ENCODE measurements at regions not wholly inside any gene's neighbourhood (a gene's known extent, or its start where the extent isn't known, plus 50 kb on each side); places are given as distances from the start of the nearest gene placed in this dataset.

GRCh38 chr2:188878716-188879115 lies 95.5 kb upstream of the COL3A1 start (continued):
- no peak for TF ChIP-seq ZSCAN18 (CRISPR knock-in tag; IDR thresholded peaks at IDR 0.05)
- no peak for TF ChIP-seq ZNF671 (CRISPR knock-in tag; IDR thresholded peaks at IDR 0.05)
- no peak for TF ChIP-seq SMAD4 (CRISPR knock-in tag; IDR thresholded peaks at IDR 0.05)
- no peak for TF ChIP-seq ZNF396 (CRISPR knock-in tag; IDR thresholded peaks at IDR 0.05; ENCODE audit: borderline replicate concordance)

- H3K9me3 Mint-ChIP-seq: no peaks in the 10 kb centered on the region
- TF ChIP-seq NR3C1 (CRISPR knock-in tag; conservative IDR thresholded peaks at IDR 0.05; ENCODE audit: low read depth) (no peak), JAZF1 (CRISPR knock-in tag; IDR thresholded peaks at IDR 0.05) (no peak), ATF3 (CRISPR knock-in tag; conservative IDR thresholded peaks at IDR 0.05) (no peak), HMGA2 (CRISPR knock-in tag; IDR thresholded peaks at IDR 0.05) (no peak), ERG (CRISPR knock-in tag; IDR thresholded peaks at IDR 0.05) (no peak), SMAD3 (CRISPR knock-in tag; IDR thresholded peaks at IDR 0.05; ENCODE audit: borderline replicate concordance) (no peak), ESRRA (CRISPR knock-in tag; IDR thresholded peaks at IDR 0.05; ENCODE audit: borderline replicate concordance) (no peak), CTCF (IDR thresholded peaks at IDR 0.05) (no peak), CREM (CRISPR knock-in tag; IDR thresholded peaks at IDR 0.05) (no peak), FOXJ3 (CRISPR knock-in tag; IDR thresholded peaks at IDR 0.05; ENCODE audit: borderline replicate concordance) (no peak)
- H3K27ac Mint-ChIP-seq: no peak overlapping the region
- H3K4me1 Mint-ChIP-seq: no peaks in the 10 kb centered on the region
- ChIA-PET POLR2A (no interaction called here), CTCF (no interaction called here)
- DNase-seq (ENCODE audit: low spot score) (no peak), ATAC-seq (no peak)
- no peak overlapping the region for H3K4me3 Mint-ChIP-seq
- no peaks in the 10 kb centered on the region for H3K36me3 Mint-ChIP-seq
- H3K27me3 Mint-ChIP-seq (ENCODE audit: low read depth): no peaks in the 10 kb centered on the region
Measured at GRCh38 chr2:188880740-188881139, 93.4 kb upstream of the COL3A1 start.

- Mint-ChIP-seq H3K4me1 (no peaks in the 10 kb centered on the region), H3K36me3 (no peaks in the 10 kb centered on the region), H3K4me3 (no peak overlapping the region), H3K27ac (no peak overlapping the region), H3K27me3 (ENCODE audit: low read depth) (no peaks in the 10 kb centered on the region), H3K9me3 (no peaks in the 10 kb centered on the region; the same call in 1 of the 2 replicates)
- ChIA-PET CTCF (no interaction called here), POLR2A (no interaction called here)
- no peak for ATAC-seq
- no peak for TF ChIP-seq ATF2 (CRISPR knock-in tag; IDR thresholded peaks at IDR 0.05; ENCODE audit: borderline replicate concordance, low read depth)
- TF ChIP-seq SMAD3 (CRISPR knock-in tag; IDR thresholded peaks at IDR 0.05; ENCODE audit: borderline replicate concordance): no peak
- TF ChIP-seq IRF2 (CRISPR knock-in tag; IDR thresholded peaks at IDR 0.05; ENCODE audit: borderline replicate concordance, low read depth): no peak
- TF ChIP-seq PRDM15 (CRISPR knock-in tag; IDR thresholded peaks at IDR 0.05): no peak
- no peak for TF ChIP-seq AFF4 (CRISPR knock-in tag; IDR thresholded peaks at IDR 0.05; ENCODE audit: borderline replicate concordance)
- no peak for TF ChIP-seq ATF1 (CRISPR knock-in tag; IDR thresholded peaks at IDR 0.05)
- TF ChIP-seq CREB1 (CRISPR knock-in tag; IDR thresholded peaks at IDR 0.05): no peak
- TF ChIP-seq NR1H2 (CRISPR knock-in tag; IDR thresholded peaks at IDR 0.05): no peak
- DNase-seq (ENCODE audit: low spot score): no peak
Measured at GRCh38 chr2:188881434-188881833, 92.7 kb upstream of the COL3A1 start.

All from WTC11 (cell line).